Activated CD4-positive, alpha-beta memory T cell treated with anti-CD3 and anti-CD28 coated beads for 36 hours (primary cell): ENCODE measurements at regions not wholly inside any gene's neighbourhood (a gene's known extent, or its start where the extent isn't known, plus 50 kb on each side); places are given as distances from the start of the nearest gene placed in this dataset.
"Not testable (repeated sequence)": the region's sequence is repeated elsewhere in the genome, so short reads cannot be mapped to it uniquely, and the experiment has no call there.

ENCODE experiments used
- CTCF ChIA-PET: fragments of 350-600 bp; sonication (Branson Sonifier 250); formaldehyde crosslinking; loops from one replicate; lab custom pipeline; 2021; ENCODE audit warnings: antibody characterized with exemption, inconsistent platforms; lab: Charles Lee
- POLR2A ChIA-PET: fragments of 350-600 bp; sonication (Branson Sonifier 250); formaldehyde crosslinking; loops from one replicate; lab custom pipeline; 2021; ENCODE audit warnings: antibody characterized with exemption; lab: Charles Lee
- DNase-seq: peaks from one replicate; pipeline ENCODE4 v3.0.0-alpha.2; 2020
- H3K27ac Mint-ChIP-seq: one replicate; pipeline ENCODE4 v1.8.0; 2021; ENCODE audit warnings: mixed read lengths
- H3K27me3 Mint-ChIP-seq: one replicate; pipeline ENCODE4 v1.8.0; 2021; ENCODE audit warnings: mixed read lengths
- H3K36me3 Mint-ChIP-seq: one replicate; pipeline ENCODE4 v1.8.0; 2021; ENCODE audit warnings: mixed read lengths
- H3K4me1 Mint-ChIP-seq: one replicate; pipeline ENCODE4 v1.8.0; 2021; ENCODE audit warnings: low read depth, mixed read lengths
- H3K4me3 Mint-ChIP-seq: one replicate; pipeline ENCODE4 v1.8.0; 2021; ENCODE audit warnings: mild to moderate bottlenecking, mixed read lengths
- H3K9me3 Mint-ChIP-seq: one replicate; pipeline ENCODE4 v1.8.0; 2021; ENCODE audit warnings: mixed read lengths
- intact Hi-C: fragments of 100-400 bp; cut with micrococcal nuclease; formaldehyde crosslinking; loops from one replicate; pipeline ENCODE4 v1.15.1; 2023

DNA sequence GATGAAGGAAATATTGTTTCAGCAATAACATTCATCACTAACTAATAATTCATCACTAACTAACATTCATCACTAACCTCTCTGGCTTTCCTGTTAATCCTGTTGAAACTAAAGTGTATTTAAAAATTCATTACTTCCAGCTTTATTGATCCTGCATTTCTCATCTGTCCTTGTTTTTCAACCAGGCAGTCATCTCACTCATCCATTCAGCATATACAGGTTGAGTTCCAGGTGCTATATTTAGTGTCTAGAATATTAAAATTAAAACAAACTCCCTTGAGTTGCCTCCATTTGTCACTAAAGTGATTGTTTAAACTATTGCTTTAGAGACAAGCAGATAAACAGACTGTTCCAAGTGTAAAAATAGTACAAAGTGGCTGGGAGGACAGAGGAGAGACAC is 58.1 kb downstream of the ATXN7L3B start:
- H3K4me3 Mint-ChIP-seq, result no peak overlapping the region
- CTCF ChIA-PET, result no interaction called here
- no peak for DNase-seq
- H3K27me3 Mint-ChIP-seq, result peaks cover 4% of the 10 kb centered on the region
- POLR2A ChIA-PET, result no interaction called here
- no peaks in the 10 kb centered on the region for H3K4me1 Mint-ChIP-seq
- H3K36me3 Mint-ChIP-seq, result no peaks in the 10 kb centered on the region
- intact Hi-C loops, result no loop called here
- H3K27ac Mint-ChIP-seq, result no peak overlapping the region
- peaks cover 14% of the 10 kb centered on the region for H3K9me3 Mint-ChIP-seq

DNA sequence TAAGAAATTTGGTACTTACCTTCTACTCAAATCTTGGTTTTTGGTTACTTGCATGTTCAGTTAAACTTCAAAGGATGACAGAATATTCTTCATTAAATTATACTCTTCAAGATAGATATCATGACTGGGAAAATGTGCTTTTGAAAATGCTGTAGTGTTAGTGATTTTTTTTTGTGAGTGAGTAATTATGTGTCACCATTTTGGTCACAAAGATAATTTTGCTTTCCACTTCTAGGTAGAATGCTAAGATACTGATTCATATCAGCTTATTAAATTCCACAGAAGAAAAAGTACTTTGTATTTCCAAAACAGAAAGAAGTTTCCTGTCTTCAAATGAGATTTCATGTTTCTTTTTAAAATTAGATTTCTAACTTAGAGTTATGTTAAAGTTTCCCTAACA is 61.2 kb downstream of the ATXN7L3B start:
- no peak overlapping the region for H3K4me3 Mint-ChIP-seq
- no peak overlapping the region for H3K27ac Mint-ChIP-seq
- peaks cover 14% of the 10 kb centered on the region for H3K9me3 Mint-ChIP-seq
- ChIA-PET POLR2A (no interaction called here), CTCF (no interaction called here)
- intact Hi-C loops, result no loop called here
- no peaks in the 10 kb centered on the region for H3K36me3 Mint-ChIP-seq
- H3K27me3 Mint-ChIP-seq, result peaks cover 5% of the 10 kb centered on the region
- DNase-seq, result no peak
- H3K4me1 Mint-ChIP-seq, result no peaks in the 10 kb centered on the region

DNA sequence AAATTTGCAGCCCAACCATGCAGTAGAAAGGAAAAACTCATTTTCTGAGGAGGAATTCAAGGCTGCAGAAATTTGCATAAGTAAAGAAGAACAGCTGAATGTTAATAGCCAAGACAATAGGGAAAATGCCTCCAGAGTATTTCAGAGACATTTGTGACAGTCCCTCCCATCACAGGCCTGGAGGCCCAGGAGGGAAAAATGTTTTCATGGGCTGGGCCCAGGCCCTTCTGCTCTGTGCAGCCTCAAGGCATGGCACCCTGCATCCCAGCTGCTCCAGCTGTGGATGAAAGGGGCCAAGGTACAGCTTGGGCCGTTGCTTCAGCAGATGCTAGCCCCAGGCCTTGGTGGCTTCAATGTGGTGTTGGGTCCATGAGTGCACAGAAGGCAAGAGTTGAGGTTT is 62.3 kb downstream of the ATXN7L3B start:
- Mint-ChIP-seq H3K27ac (no peak overlapping the region), H3K36me3 (no peaks in the 10 kb centered on the region), H3K4me1 (no peaks in the 10 kb centered on the region), H3K9me3 (peaks cover 14% of the 10 kb centered on the region), H3K27me3 (peaks cover 5% of the 10 kb centered on the region), H3K4me3 (no peak overlapping the region)
- DNase-seq, result no peak
- CTCF ChIA-PET, result no interaction called here
- POLR2A ChIA-PET, result no interaction called here
- intact Hi-C loops, result no loop called here

DNA sequence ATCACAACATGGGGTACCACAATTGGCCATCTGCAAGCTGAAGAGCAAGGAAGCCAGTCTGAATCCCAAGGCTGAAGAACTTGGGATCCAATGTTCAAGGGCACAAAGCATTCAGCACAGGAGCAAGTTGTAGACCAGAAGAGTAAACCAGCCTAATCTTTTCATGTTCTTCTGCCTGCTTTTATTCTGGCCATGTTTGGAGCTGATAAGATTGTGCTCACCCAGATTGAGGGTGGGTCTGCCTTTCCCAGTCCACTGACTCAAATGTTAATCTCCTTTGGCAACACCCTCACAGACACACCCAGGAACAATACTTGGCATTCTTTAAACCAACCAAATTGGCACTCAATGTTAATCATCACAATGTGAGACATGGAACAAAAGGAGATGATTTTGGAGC is 63.2 kb downstream of the ATXN7L3B start:
- POLR2A ChIA-PET, DNase-seq, H3K27ac Mint-ChIP-seq, CTCF ChIA-PET, H3K4me1 Mint-ChIP-seq, H3K27me3 Mint-ChIP-seq, H3K36me3 Mint-ChIP-seq, intact Hi-C loops, H3K4me3 Mint-ChIP-seq: not testable (repeated sequence)
- peaks cover 14% of the 10 kb centered on the region for H3K9me3 Mint-ChIP-seq

DNA sequence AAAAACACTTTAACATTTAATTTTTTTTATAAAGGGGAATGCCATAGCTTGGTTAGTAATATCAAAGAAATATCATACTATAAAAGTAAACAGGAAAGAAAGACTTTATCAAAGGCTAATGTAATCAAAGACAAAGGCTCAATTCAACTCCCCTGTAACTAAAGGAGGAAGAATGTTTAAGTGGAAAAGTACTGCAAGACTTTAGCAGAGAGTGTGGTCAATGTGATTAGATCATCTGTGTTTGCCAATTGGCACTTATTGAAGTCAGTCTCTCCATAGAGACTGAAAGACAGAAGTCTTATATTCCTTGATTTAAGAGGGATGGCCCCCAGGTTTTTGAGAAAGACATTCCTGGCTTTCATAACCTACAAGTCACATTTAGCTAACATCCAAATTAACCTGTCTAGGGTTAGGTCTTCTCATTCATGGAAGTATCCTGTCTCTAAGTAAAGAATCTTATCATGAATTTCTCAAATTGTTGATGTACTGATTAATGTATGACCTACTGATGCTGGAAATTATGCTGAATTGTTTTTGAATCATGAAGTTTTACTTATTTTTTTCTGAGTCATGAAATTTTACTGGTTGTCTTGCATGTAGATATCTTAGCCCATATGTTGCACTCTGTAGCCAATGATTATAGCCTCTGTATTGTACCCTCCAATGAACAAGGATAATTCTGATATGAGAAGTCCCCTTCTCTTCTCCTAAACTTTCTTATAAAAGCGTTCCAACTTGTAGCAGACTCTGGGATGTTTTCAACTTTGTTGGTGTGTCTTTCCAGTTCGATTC is 65.4 kb downstream of the ATXN7L3B start:
- Mint-ChIP-seq H3K4me1 (no peaks in the 10 kb centered on the region), H3K27ac (no peak overlapping the region), H3K4me3 (no peak overlapping the region), H3K36me3 (no peaks in the 10 kb centered on the region), H3K27me3 (peaks cover 5% of the 10 kb centered on the region), H3K9me3 (peaks cover 14% of the 10 kb centered on the region)
- intact Hi-C loops, result no loop called here
- ChIA-PET CTCF (no interaction called here), POLR2A (no interaction called here)
- DNase-seq, result no peak

DNA sequence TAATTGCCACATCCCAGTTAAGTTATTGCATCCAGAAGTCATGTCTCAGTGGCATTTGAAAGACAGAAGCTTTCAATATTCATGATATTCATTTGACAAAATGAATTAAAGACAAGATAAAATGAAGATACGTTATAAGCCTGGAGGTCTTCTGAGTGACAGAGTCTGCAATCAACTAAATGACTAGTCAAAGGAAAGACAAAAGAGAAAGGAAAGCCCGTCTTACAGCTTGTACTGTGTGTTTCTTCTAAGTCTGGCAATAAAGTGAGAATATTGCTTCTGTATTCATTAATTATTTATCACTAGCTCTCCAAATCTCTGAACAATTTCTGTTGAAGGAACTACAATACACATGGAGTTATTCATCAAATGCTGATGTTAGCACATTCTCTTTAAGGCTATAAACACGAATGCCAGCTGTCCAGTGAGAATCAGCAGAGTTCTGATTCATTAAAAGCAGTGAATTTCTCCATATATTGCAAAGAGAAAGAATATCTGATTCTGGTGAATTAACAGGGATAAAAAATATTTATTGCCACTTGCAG is 70.7 kb downstream of the ATXN7L3B start:
- Mint-ChIP-seq H3K36me3 (no peaks in the 10 kb centered on the region), H3K4me1 (no peaks in the 10 kb centered on the region), H3K9me3 (no peaks in the 10 kb centered on the region), H3K27ac (no peak overlapping the region), H3K4me3 (no peak overlapping the region), H3K27me3 (no peaks in the 10 kb centered on the region)
- CTCF ChIA-PET, result no interaction called here
- POLR2A ChIA-PET, result no interaction called here
- no peak for DNase-seq
- intact Hi-C loops, result no loop called here

DNA sequence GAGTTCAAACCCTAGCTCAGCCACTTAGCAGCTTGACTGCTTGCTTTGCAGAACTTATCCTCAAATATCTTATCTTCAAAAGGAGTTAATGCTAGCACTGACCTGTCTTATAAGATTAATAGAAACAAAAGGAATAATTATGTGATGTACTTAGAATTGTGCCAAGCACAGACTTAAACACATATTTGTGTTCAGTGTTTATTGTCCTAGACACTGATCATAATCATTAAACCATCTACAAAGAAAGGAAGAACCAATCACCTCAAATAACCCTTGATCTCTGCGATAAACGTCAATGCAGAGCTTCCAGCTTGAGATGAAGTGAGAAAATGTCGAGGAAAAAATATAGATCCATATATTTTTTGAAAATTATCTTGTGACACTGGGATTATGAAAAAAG is 73.1 kb downstream of the ATXN7L3B start:
- intact Hi-C loops, result no loop called here
- no peaks in the 10 kb centered on the region for H3K9me3 Mint-ChIP-seq

DNA sequence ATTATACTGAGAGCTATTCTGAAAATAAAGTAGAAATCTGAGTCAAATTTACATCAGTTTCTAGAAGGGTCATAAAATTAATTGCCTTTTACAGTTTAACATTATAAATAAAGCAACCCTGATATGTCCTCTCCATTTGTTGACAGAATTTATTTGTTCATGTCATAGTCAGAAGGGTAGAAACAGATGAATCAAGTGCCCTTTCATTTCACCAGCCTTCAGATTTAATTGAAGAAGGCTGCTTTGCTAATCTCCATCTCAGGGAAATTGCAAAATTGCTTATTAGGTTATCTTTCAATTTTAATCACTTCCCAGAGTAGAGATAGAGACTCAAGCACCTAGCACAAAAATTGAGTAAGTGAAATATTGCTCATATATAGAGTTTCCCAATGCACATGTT is 76.8 kb downstream of the ATXN7L3B start:
- POLR2A ChIA-PET, result no interaction called here
- no peaks in the 10 kb centered on the region for H3K4me1 Mint-ChIP-seq
- intact Hi-C loops, result no loop called here
- no peak overlapping the region for H3K27ac Mint-ChIP-seq
- no peaks in the 10 kb centered on the region for H3K27me3 Mint-ChIP-seq
- no peaks in the 10 kb centered on the region for H3K36me3 Mint-ChIP-seq
- no peak for DNase-seq
- CTCF ChIA-PET, result no interaction called here
- no peak overlapping the region for H3K4me3 Mint-ChIP-seq
- H3K9me3 Mint-ChIP-seq, result no peaks in the 10 kb centered on the region

More for the DNA sequence above, 73.1 kb downstream of the ATXN7L3B start:
- POLR2A ChIA-PET, result no interaction called here
- no peaks in the 10 kb centered on the region for H3K4me1 Mint-ChIP-seq
- H3K4me3 Mint-ChIP-seq, result no peak overlapping the region
- CTCF ChIA-PET, result no interaction called here
- no peaks in the 10 kb centered on the region for H3K36me3 Mint-ChIP-seq
- H3K27me3 Mint-ChIP-seq, result no peaks in the 10 kb centered on the region
- no peak for DNase-seq
- H3K27ac Mint-ChIP-seq, result no peak overlapping the region

DNA sequence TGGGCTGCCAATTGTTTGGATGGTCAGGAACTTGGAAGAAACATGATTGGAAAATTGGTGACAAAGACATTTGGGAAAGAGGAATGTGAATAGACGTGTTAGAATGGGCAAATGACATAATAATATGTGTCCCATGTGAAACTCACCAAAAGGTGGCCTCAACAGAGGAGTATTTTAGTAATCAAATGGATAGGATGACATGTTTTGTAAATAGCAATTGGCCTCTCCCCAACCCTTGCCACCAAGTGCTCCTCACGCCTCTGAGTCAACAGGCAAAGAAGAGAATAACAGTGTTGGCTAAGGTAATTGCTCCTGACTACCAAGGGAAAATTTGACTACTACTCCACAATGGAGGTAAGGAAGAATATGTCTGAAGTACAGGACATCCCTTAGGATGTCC is 81.4 kb downstream of the ATXN7L3B start:
- intact Hi-C loops, result no loop called here
- Mint-ChIP-seq H3K27me3 (no peaks in the 10 kb centered on the region), H3K36me3 (no peaks in the 10 kb centered on the region), H3K4me3 (no peak overlapping the region), H3K9me3 (no peaks in the 10 kb centered on the region), H3K27ac (no peak overlapping the region), H3K4me1 (no peaks in the 10 kb centered on the region)
- ChIA-PET CTCF (no interaction called here), POLR2A (no interaction called here)
- no peak for DNase-seq

DNA sequence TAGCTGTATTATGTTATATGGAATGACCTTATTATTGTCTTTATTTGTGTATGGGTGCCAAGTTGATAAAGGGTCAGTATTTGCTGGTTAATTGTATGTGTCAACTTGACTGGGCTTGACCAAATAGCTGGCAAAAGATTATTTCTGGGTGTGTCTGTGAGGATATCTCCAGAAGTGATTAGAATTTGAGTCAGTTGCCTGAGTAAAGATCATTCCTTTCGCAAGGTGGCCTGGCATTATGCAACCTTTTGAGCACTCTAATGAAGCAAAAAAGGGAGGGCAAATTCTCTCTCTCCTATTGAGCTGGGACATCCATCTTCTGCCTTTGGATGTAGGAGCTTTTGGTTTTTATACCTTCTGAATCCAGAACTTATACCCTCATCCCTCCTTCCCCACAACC is 82.2 kb downstream of the ATXN7L3B start:
- ChIA-PET CTCF (no interaction called here), POLR2A (no interaction called here)
- intact Hi-C loops, result no loop called here
- DNase-seq, result no peak
- Mint-ChIP-seq H3K27me3 (no peaks in the 10 kb centered on the region), H3K4me1 (no peaks in the 10 kb centered on the region), H3K36me3 (no peaks in the 10 kb centered on the region), H3K4me3 (no peak overlapping the region), H3K27ac (no peak overlapping the region), H3K9me3 (no peaks in the 10 kb centered on the region)

DNA sequence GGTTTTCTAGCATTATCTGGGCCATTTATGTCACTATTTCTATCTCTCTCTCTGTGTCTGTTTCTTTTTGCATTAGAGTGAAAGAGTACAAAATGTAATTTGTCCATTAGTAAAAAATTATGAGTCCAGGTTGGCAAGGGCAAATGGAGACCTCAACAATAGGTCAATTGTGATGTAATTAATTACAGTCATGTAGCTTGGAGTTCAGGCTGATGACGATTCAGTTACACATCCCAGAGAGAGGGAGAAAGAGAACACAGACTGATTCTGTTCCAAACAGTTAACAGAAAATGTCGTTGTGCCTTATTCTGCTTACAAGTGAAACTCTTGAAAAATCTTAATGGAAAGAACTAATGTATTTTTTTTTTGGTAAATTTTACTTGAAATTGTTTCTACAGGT is 83.3 kb downstream of the ATXN7L3B start:
- Mint-ChIP-seq H3K4me1 (no peaks in the 10 kb centered on the region), H3K27ac (no peak overlapping the region), H3K9me3 (no peaks in the 10 kb centered on the region), H3K36me3 (no peaks in the 10 kb centered on the region), H3K27me3 (no peaks in the 10 kb centered on the region), H3K4me3 (no peak overlapping the region)
- ChIA-PET CTCF (no interaction called here), POLR2A (no interaction called here)
- intact Hi-C loops, result no loop called here
- DNase-seq, result no peak

DNA sequence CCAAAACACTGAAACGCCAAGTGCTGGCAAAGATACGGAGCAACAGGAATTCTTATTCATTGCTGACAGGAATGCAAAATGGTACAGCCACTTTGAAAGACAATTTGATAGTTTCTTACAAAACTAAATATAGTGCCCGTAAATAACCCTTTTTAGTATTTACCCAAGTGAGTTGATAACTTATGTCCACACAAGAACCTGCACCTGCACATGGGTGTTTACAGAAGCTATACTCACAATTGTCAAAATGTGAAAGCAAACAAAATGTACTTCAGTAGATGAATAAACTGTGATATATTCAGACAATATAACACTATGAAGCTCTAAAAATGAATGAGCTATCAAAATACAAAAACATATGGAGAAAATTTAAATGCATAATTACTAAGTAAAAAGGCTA is 86.6 kb downstream of the ATXN7L3B start:
- H3K27ac Mint-ChIP-seq, result no peak overlapping the region
- no peak overlapping the region for H3K4me3 Mint-ChIP-seq
- H3K9me3 Mint-ChIP-seq, result no peaks in the 10 kb centered on the region
- DNase-seq, result no peak
- ChIA-PET CTCF (no interaction called here), POLR2A (no interaction called here)
- intact Hi-C loops, result no loop called here
- no peaks in the 10 kb centered on the region for H3K27me3 Mint-ChIP-seq
- no peaks in the 10 kb centered on the region for H3K36me3 Mint-ChIP-seq
- no peaks in the 10 kb centered on the region for H3K4me1 Mint-ChIP-seq

DNA sequence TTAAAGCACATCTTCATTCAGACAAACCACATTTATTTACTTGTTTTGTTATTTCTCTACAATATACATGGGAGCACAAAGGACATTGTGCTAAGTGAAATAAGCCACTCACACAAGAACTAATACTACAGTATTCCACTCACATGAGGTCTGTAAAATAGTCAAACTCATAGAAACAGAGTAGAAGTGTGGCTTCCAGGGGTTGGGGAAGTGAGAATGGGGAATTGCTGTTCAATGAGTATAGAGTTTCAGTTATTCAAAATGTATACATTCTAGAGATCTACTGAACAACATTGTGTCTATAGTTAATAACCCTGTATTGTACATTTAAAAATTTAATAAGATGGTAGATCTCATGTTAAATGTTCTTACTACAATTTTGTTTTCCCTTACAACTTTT is 88.8 kb downstream of the ATXN7L3B start:
- CTCF ChIA-PET, result no interaction called here
- POLR2A ChIA-PET, result no interaction called here
- Mint-ChIP-seq H3K9me3 (peaks cover 8% of the 10 kb centered on the region), H3K4me1 (no peaks in the 10 kb centered on the region), H3K27me3 (no peaks in the 10 kb centered on the region), H3K4me3 (no peak overlapping the region), H3K27ac (no peak overlapping the region), H3K36me3 (no peaks in the 10 kb centered on the region)
- DNase-seq, result no peak
- intact Hi-C loops, result no loop called here
